OCI-LY7 (cell line): ENCODE measurements at regions not wholly inside any gene's neighbourhood (a gene's known extent, or its start where the extent isn't known, plus 50 kb on each side); places are given as distances from the start of the nearest gene placed in this dataset.
"Not testable (repeated sequence)": the region's sequence is repeated elsewhere in the genome, so short reads cannot be mapped to it uniquely, and the experiment has no call there.

Experiments
- BruUV-seq: library from RNA; stranded (reverse); fragments of 400-500 nt; replicated peaks from 2 replicates; lab custom pipeline; 2021; lab: Mats Ljungman, UMichigan
- CTCF ChIA-PET: fragments of 300-600 bp; sonication (Branson Sonifier 250); formaldehyde crosslinking; loops from one replicate; lab custom pipeline; 2022; ENCODE audit warnings: antibody characterized with exemption; ENCODE audit not compliant: unreplicated experiment; lab: Charles Lee
- POLR2A ChIA-PET: fragments of 300-600 bp; sonication (Branson Sonifier 250); formaldehyde crosslinking; loops from one replicate; lab custom pipeline; 2022; ENCODE audit warnings: antibody characterized with exemption; lab: Charles Lee
- DNase-seq: peaks from one replicate; pipeline ENCODE4 v3.0.0-alpha.2; 2015; ENCODE audit warnings: low spot score
- H2AFZ ChIP-seq: fragments of 200-600 bp; sonication (generic), shearing (Covaris generic); 2 replicates; pipeline ENCODE4 v1.6.1; 2014; ENCODE audit warnings: mild to moderate bottlenecking, antibody characterized with exemption, low read length, moderate library complexity
- H3K27ac ChIP-seq: fragments of 200-600 bp; sonication (generic); 2 replicates; pipeline ENCODE4 v1.5.1; 2014; ENCODE audit warnings: mixed run types, low read depth, mild to moderate bottlenecking, moderate library complexity, low read length, inconsistent platforms; ENCODE audit not compliant: poor library complexity, severe bottlenecking
- H3K36me3 ChIP-seq: fragments of 200-600 bp; sonication (generic); 2 replicates; pipeline ENCODE4 v1.6.1; 2014; ENCODE audit warnings: mild to moderate bottlenecking, antibody characterized with exemption, low read length, moderate library complexity, mixed read lengths; ENCODE audit not compliant: insufficient read depth
- H3K4me1 ChIP-seq: fragments of 200-600 bp; sonication (generic); 2 replicates; pipeline ENCODE4 v1.5.1; 2014; ENCODE audit warnings: mild to moderate bottlenecking, low read length; ENCODE audit not compliant: insufficient read depth, poor library complexity, severe bottlenecking
- H3K4me2 ChIP-seq: fragments of 200-600 bp; sonication (generic); 2 replicates; pipeline ENCODE4 v1.6.1; 2014; ENCODE audit warnings: mild to moderate bottlenecking, low read length
- H3K4me3 ChIP-seq: fragments of 200-600 bp; sonication (generic); 2 replicates; pipeline ENCODE4 v1.5.1; 2014; ENCODE audit warnings: mild to moderate bottlenecking, low read depth, low read length; ENCODE audit not compliant: poor library complexity, severe bottlenecking
- H3K79me2 ChIP-seq: fragments of 200-600 bp; sonication (generic); 2 replicates; pipeline ENCODE4 v1.6.1; 2016; ENCODE audit warnings: low read depth, mild to moderate bottlenecking, low read length, moderate library complexity, mixed read lengths; ENCODE audit not compliant: insufficient read depth
- H3K9me2 ChIP-seq: fragments of 200-600 bp; sonication (generic); 2 replicates; pipeline ENCODE4 v1.6.1; 2016; ENCODE audit warnings: mild to moderate bottlenecking, low read length, mixed read lengths; ENCODE audit not compliant: insufficient read depth
- H3K9me3 ChIP-seq: fragments of 200-600 bp; sonication (generic); 2 replicates; pipeline ENCODE4 v1.6.1; 2014; ENCODE audit warnings: mild to moderate bottlenecking, mixed run types, low read length, mixed read lengths
- H4K20me1 ChIP-seq: fragments of 200-600 bp; sonication (generic); 2 replicates; pipeline ENCODE4 v1.6.1; 2014; ENCODE audit warnings: mild to moderate bottlenecking, antibody characterized with exemption, low read length, moderate library complexity, mixed read lengths; ENCODE audit not compliant: insufficient read depth
- EZH2phosphoT487 ChIP-seq: fragments of 200-600 bp; sonication (generic); IDR thresholded peaks from 2 replicates; pipeline ENCODE4 v1.6.1; 2018; ENCODE audit warnings: low read depth, borderline replicate concordance, mild to moderate bottlenecking, mixed run types, antibody characterized with exemption, low read length, moderate library complexity, mixed read lengths
- intact Hi-C: fragments of 100-400 bp; cut with micrococcal nuclease; formaldehyde crosslinking; loops from one replicate; pipeline ENCODE4 v1.10.0; 2022; ENCODE audit not compliant: unreplicated experiment
- TF ChIP-seq, protein P1 (sequence below): fragments of 200-600 bp; sonication (generic); conservative IDR thresholded peaks from 2 replicates; pipeline ENCODE4 v1.5.1; 2014; ENCODE audit warnings: mild to moderate bottlenecking, antibody characterized with exemption, low read length, moderate library complexity, mixed read lengths

DNA sequence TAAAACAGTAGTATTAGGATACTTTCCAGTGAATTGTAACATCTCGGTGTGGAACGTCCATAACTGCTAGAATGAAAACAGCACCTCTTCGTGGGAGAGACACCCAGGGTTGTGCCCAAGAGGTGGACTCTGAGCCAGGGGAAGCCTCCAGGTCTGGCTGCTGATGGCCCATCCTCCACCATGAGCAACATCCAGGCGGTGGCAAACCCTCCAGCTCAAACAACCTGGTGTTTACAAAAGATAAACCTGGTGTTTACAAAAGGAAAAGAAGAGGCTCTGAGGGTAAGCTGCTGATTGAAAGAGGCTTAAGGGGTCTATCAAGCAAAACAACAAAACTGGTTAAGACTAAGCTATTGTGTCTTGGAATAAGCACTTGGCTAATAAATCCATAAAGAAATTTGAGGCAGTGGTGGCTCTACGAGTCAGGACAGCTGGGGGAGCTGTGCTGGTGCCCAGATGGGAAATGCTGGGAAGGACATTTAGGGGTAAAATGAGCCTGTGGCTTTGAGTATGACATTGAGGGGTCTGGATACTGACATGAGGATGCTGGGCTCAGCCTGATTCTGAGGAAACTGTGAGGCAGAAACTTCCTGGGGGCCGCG, 909.0 kb downstream of the BRD1 start:
- no peaks in the 10 kb centered on the region for H4K20me1 ChIP-seq
- H3K27ac ChIP-seq: no peak overlapping the region
- H3K36me3 ChIP-seq: no peaks in the 10 kb centered on the region
- no peak overlapping the region for H3K4me2 ChIP-seq
- no peak overlapping the region for H2AFZ ChIP-seq
- no TSS peak for BruUV-seq
- H3K79me2 ChIP-seq: no peaks in the 10 kb centered on the region
- ChIA-PET POLR2A (no interaction called here), CTCF (no interaction called here)
- H3K9me3 ChIP-seq: no peaks in the 10 kb centered on the region
- no peaks in the 10 kb centered on the region for H3K9me2 ChIP-seq
- DNase-seq: no peak
- TF ChIP-seq, protein P1, sequence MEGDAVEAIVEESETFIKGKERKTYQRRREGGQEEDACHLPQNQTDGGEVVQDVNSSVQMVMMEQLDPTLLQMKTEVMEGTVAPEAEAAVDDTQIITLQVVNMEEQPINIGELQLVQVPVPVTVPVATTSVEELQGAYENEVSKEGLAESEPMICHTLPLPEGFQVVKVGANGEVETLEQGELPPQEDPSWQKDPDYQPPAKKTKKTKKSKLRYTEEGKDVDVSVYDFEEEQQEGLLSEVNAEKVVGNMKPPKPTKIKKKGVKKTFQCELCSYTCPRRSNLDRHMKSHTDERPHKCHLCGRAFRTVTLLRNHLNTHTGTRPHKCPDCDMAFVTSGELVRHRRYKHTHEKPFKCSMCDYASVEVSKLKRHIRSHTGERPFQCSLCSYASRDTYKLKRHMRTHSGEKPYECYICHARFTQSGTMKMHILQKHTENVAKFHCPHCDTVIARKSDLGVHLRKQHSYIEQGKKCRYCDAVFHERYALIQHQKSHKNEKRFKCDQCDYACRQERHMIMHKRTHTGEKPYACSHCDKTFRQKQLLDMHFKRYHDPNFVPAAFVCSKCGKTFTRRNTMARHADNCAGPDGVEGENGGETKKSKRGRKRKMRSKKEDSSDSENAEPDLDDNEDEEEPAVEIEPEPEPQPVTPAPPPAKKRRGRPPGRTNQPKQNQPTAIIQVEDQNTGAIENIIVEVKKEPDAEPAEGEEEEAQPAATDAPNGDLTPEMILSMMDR: no peak
- no peak for TF ChIP-seq EZH2phosphoT487
- no peak overlapping the region for H3K4me3 ChIP-seq
- H3K4me1 ChIP-seq: no peaks in the 10 kb centered on the region
- intact Hi-C loops: no loop called here

DNA sequence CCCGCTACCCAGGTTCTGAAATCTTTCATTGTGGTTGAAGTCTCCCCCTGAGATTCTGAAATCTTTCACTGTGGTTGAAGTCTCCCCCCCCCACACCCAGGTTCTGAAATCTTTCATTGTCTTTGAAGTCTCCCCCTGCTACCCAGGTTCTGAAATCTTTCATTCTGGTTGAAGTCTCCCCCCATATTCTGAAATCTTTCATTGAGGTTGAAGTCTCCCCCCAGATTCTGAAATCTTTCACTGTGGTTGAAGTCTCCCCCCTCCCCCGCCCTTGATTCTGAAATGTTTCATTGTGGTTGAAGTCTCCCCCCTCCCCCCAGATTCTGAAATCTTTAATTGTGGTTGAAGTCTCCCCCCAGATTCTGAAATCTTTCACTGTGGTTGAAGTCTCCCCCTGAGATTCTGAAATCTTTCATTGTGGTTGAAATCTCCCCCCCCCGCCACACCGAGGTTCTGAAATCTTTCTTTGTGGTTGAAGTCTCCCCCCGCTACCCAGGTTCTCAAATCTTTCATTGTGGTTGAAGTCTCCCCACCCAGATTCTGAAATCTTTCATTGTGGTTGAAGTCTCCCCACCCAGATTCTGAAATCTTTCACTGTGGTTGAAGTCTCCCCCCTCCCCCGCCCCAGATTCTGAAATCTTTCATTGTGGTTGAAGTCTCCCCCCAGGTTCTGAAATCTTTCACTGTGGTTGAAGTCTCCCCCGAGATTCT, 915.2 kb downstream of the BRD1 start:
- H2AFZ ChIP-seq, BruUV-seq, H3K36me3 ChIP-seq, CTCF ChIA-PET, H3K4me2 ChIP-seq, H4K20me1 ChIP-seq, H3K4me3 ChIP-seq, H3K79me2 ChIP-seq, DNase-seq, intact Hi-C loops, POLR2A ChIA-PET, H3K27ac ChIP-seq, H3K4me1 ChIP-seq, H3K9me3 ChIP-seq, H3K9me2 ChIP-seq: not testable (repeated sequence)

DNA sequence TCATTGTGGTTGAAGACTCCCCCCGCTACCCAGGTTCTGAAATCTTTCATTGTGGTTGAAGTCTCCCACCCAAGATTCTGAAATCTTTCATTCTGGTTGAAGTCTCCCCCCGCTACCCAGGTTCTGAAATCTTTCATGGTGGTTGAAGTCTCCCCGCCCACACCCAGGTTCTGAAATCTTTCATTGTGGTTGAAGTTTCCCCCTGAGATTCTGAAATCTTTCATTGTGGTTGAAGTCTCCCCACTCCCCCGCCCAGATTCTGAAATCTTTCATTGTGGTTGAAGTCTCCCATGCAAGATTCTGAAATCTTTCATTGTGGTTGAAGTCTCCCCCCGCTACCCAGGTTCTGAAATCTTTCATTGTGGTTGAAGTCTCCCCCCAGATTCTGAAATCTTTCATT, 916.0 kb downstream of the BRD1 start:
- H4K20me1 ChIP-seq, H3K27ac ChIP-seq, intact Hi-C loops, H3K9me2 ChIP-seq, H3K9me3 ChIP-seq, CTCF ChIA-PET, H3K79me2 ChIP-seq, POLR2A ChIA-PET, DNase-seq, H3K4me2 ChIP-seq, H3K4me1 ChIP-seq, H2AFZ ChIP-seq, BruUV-seq, H3K4me3 ChIP-seq, H3K36me3 ChIP-seq: not testable (repeated sequence)

DNA sequence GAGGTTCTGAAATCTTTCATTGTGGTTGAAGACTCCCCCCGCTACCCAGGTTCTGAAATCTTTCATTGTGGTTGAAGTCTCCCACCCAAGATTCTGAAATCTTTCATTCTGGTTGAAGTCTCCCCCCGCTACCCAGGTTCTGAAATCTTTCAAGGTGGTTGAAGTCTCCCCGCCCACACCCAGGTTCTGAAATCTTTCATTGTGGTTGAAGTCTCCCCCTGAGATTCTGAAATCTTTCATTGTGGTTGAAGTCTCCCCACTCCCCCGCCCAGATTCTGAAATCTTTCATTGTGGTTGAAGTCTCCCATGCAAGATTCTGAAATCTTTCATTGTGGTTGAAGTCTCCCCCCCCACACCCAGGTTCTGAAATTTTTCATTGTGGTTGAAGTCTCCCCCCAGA, 916.6 kb downstream of the BRD1 start:
- H3K27ac ChIP-seq, H4K20me1 ChIP-seq, H3K4me2 ChIP-seq, DNase-seq, H3K9me2 ChIP-seq, BruUV-seq, H2AFZ ChIP-seq, H3K36me3 ChIP-seq, POLR2A ChIA-PET, H3K9me3 ChIP-seq, H3K4me1 ChIP-seq, H3K4me3 ChIP-seq, H3K79me2 ChIP-seq, intact Hi-C loops, CTCF ChIA-PET: not testable (repeated sequence)
